ENCODE measurements at regions not wholly inside any gene's neighbourhood (a gene's known extent, or its start where the extent isn't known, plus 50 kb on each side); places are given as distances from the start of the nearest gene placed in this dataset.

DNA sequence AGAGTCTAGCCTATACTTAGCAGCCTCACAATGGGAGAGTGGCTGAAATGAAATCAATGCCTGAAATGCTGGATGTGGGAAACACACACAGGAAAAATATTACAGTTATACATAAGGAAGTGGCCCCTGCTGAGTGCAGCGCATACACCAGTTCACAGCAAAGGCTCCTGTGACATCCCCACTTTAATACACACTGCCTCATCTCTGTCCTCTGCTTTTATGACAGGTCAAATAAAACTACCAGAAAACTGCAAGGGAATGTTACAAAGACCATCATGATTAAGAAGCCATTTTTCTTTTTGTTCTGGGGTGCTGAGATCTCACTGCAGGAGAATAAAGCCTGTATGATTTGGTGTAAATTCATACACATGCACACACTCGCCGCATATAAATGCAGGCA, 214.3 kb downstream of the ARRDC4 start:
- TF ChIP-seq, protein P1, sequence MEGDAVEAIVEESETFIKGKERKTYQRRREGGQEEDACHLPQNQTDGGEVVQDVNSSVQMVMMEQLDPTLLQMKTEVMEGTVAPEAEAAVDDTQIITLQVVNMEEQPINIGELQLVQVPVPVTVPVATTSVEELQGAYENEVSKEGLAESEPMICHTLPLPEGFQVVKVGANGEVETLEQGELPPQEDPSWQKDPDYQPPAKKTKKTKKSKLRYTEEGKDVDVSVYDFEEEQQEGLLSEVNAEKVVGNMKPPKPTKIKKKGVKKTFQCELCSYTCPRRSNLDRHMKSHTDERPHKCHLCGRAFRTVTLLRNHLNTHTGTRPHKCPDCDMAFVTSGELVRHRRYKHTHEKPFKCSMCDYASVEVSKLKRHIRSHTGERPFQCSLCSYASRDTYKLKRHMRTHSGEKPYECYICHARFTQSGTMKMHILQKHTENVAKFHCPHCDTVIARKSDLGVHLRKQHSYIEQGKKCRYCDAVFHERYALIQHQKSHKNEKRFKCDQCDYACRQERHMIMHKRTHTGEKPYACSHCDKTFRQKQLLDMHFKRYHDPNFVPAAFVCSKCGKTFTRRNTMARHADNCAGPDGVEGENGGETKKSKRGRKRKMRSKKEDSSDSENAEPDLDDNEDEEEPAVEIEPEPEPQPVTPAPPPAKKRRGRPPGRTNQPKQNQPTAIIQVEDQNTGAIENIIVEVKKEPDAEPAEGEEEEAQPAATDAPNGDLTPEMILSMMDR (IDR thresholded peaks at IDR 0.05), result no peak
- Histone ChIP-seq H3K9me3 (ENCODE audit: control insufficient read depth, low read length) (no peaks in the 10 kb centered on the region), H3K4me1 (no peaks in the 10 kb centered on the region), H3K79me2 (no peaks in the 10 kb centered on the region), H3K36me3 (ENCODE audit: control insufficient read depth, insufficient read depth, low read length) (no peaks in the 10 kb centered on the region), H3K27me3 (ENCODE audit: control insufficient read depth, insufficient read depth, low read length) (peaks cover 5% of the 10 kb centered on the region), H3K4me3 (ENCODE audit: low read depth, low read length) (no peak overlapping the region), H3K4me2 (ENCODE audit: low read length) (no peak overlapping the region), H2AFZ (no peak overlapping the region), H3K9ac (no peak overlapping the region), H3K27ac (no peak overlapping the region)

DNA sequence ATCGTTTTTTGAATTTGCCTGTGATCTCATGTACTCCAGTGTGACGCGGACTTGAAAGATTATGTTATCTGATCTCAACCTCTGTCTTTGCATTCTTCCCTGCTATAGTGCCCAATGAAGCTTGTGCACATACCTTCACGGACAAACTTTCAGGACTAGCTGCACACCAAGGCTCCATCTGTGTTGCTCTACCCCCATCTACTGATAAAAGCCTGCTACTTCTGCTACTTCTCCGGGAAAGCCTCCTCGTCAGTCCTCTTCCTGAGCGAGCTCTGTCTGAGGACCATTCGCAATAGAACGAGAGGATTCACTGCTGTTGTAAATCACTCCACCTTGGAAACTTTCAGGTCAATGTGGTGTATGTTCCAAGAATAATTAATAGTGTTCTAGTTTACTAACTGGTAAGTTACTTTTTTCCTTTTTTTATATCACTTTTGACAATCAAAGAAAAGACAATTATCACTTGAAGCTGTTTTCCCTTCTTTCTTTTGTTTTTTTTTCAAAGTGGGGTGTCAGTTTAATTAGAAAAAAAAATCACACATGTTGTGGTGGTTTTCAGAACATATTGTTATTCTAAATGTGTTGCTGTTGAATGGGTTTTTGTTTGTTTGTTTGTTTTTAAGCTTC, 217.6 kb downstream of the ARRDC4 start:
- no peak overlapping the region for H3K4me3 ChIP-seq (ENCODE audit: low read depth, low read length)

DNA sequence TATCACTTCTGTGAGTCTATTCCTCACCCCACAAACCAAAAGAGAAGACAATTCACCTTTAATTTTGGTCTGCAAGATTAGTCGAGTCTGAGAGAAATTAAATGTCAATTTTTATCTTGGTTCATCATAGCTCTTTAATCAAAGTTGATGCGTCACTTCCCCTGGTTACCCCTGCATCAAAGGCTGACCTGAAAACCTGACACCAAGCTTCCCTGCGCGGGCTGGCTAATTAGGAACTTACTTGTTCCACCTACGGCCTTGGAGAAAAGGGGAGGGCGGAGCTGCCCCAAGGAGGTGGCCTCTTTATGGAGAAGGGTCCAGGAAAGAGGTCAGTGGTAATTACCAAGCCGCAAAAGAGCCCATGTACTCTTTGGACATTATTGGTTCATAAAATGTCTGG, 218.4 kb downstream of the ARRDC4 start:
- Histone ChIP-seq H3K4me2 (ENCODE audit: low read length) (no peak overlapping the region), H3K27me3 (ENCODE audit: control insufficient read depth, insufficient read depth, low read length) (peaks cover 5% of the 10 kb centered on the region), H3K4me3 (ENCODE audit: low read depth, low read length) (no peak overlapping the region), H3K27ac (no peak overlapping the region), H2AFZ (no peak overlapping the region), H3K36me3 (ENCODE audit: control insufficient read depth, insufficient read depth, low read length) (no peaks in the 10 kb centered on the region), H3K9ac (no peak overlapping the region), H3K9me3 (ENCODE audit: control insufficient read depth, low read length) (no peaks in the 10 kb centered on the region), H3K4me1 (no peaks in the 10 kb centered on the region), H3K79me2 (no peaks in the 10 kb centered on the region)
- TF ChIP-seq, protein P1 (IDR thresholded peaks at IDR 0.05), result no peak

More for the DNA sequence above, 217.6 kb downstream of the ARRDC4 start:
- Histone ChIP-seq H3K4me2 (ENCODE audit: low read length) (no peak overlapping the region), H3K9me3 (ENCODE audit: control insufficient read depth, low read length) (no peaks in the 10 kb centered on the region), H3K27ac (no peak overlapping the region), H3K36me3 (ENCODE audit: control insufficient read depth, insufficient read depth, low read length) (no peaks in the 10 kb centered on the region), H3K79me2 (no peaks in the 10 kb centered on the region), H3K27me3 (ENCODE audit: control insufficient read depth, insufficient read depth, low read length) (peaks cover 5% of the 10 kb centered on the region), H2AFZ (no peak overlapping the region), H3K4me1 (no peaks in the 10 kb centered on the region), H3K9ac (no peak overlapping the region)
- TF ChIP-seq, protein P1 (IDR thresholded peaks at IDR 0.05), result peak; percentile 25

DNA sequence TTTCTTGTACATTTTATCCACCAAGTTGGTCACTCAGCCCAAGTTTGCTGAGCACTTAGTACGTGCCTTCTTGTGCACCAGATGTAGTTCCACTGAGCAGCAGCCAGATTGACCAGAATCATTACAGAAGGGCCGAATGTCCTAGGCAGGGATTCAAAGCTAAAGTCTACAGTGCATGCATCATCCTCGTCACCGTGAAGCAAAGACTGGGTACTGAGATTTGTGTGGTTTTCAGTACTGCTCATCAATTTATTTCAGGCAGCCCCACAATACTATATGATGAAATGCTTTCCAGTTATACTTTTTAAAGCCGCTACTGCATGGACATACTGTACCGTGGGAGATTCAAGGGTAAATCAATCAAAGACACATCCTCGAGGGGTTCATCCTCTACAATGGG, 227.0 kb downstream of the ARRDC4 start:
- H3K27ac ChIP-seq, result no peak overlapping the region
- H3K4me1 ChIP-seq, result no peaks in the 10 kb centered on the region
- no peaks in the 10 kb centered on the region for H3K9me3 ChIP-seq (ENCODE audit: control insufficient read depth, low read length)
- H2AFZ ChIP-seq, result no peak overlapping the region
- H3K9ac ChIP-seq, result no peak overlapping the region
- H3K27me3 ChIP-seq (ENCODE audit: control insufficient read depth, insufficient read depth, low read length), result no peaks in the 10 kb centered on the region
- no peaks in the 10 kb centered on the region for H3K36me3 ChIP-seq (ENCODE audit: control insufficient read depth, insufficient read depth, low read length)
- H3K4me3 ChIP-seq (ENCODE audit: low read depth, low read length), result no peak overlapping the region
- no peak overlapping the region for H3K4me2 ChIP-seq (ENCODE audit: low read length)
- H3K79me2 ChIP-seq, result no peaks in the 10 kb centered on the region
- TF ChIP-seq, protein P1 (IDR thresholded peaks at IDR 0.05), result no peak

DNA sequence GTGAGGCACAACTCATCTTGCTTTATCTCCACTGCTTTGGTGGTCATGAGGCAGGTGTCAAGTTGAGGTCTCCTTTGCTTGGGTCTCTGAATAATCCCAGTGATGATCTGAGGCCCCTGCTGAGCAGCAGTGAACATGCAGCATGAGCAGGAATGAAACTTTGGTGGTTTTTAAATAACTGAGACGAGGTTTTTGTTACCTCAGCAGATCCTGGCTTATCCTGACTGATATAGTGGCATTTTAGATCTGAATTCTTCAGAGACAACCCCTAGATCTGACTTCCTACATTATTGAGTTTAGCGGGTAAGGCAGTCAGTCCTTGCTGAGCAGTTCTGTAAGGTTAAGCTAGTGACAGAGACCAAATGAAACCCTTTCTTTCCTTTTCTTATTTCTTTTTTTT, 230.4 kb downstream of the ARRDC4 start:
- no peak overlapping the region for H3K9ac ChIP-seq
- no peaks in the 10 kb centered on the region for H3K4me1 ChIP-seq
- H3K27me3 ChIP-seq (ENCODE audit: control insufficient read depth, insufficient read depth, low read length), result no peaks in the 10 kb centered on the region
- H3K79me2 ChIP-seq, result no peaks in the 10 kb centered on the region
- no peak overlapping the region for H3K4me3 ChIP-seq (ENCODE audit: low read depth, low read length)
- no peak overlapping the region for H3K4me2 ChIP-seq (ENCODE audit: low read length)
- H3K27ac ChIP-seq, result no peak overlapping the region
- H3K36me3 ChIP-seq (ENCODE audit: control insufficient read depth, insufficient read depth, low read length), result no peaks in the 10 kb centered on the region
- no peaks in the 10 kb centered on the region for H3K9me3 ChIP-seq (ENCODE audit: control insufficient read depth, low read length)
- no peak overlapping the region for H2AFZ ChIP-seq
- TF ChIP-seq, protein P1 (IDR thresholded peaks at IDR 0.05), result no peak

Measured in parathyroid adenoma (tissue), 2 donors.